ENCODE measurements at regions not wholly inside any gene's neighbourhood (a gene's known extent, or its start where the extent isn't known, plus 50 kb on each side); places are given as distances from the start of the nearest gene placed in this dataset.

- 49 to 66% methylated on average over 10 of the region's 10 CpGs for WGBS, 2 donors
- intact Hi-C loops (cut with DNase I; ENCODE audit: low total_unique reads), result no loop called here
- Histone ChIP-seq H3K27me3 (no peaks in the 10 kb centered on the region), H3K27ac (peak overlapping the region; percentile 56 to 80), H3K4me3 (no peak overlapping the region), H3K36me3 (ENCODE audit: low read depth, missing control alignments) (no peaks in the 10 kb centered on the region), H3K4me1 (peaks cover 29% of the 10 kb centered on the region), H3K9me3 (no peaks in the 10 kb centered on the region)
- no peak for DNase-seq
- TF ChIP-seq CTCF (IDR thresholded peaks at IDR 0.05), result no peak
- no peak for TF ChIP-seq POLR2A (IDR thresholded peaks at IDR 0.05)
Measured at GRCh38 chr20:43863821-43864544, 50.7 kb upstream of the TOX2 start.

- peak overlapping the region; percentile 56 to 80 for H3K27ac ChIP-seq
- H3K4me1 ChIP-seq, result peaks cover 29% of the 10 kb centered on the region
- H3K9me3 ChIP-seq, result no peaks in the 10 kb centered on the region
- H3K36me3 ChIP-seq (ENCODE audit: low read depth, missing control alignments), result no peaks in the 10 kb centered on the region
- intact Hi-C loops (cut with DNase I; ENCODE audit: low total_unique reads), result no loop called here
- 77 to 79% methylated on average over 12 of the region's 12 CpGs for WGBS, 2 donors
- H3K4me3 ChIP-seq, result no peak overlapping the region
- no peaks in the 10 kb centered on the region for H3K27me3 ChIP-seq
- TF ChIP-seq POLR2A (IDR thresholded peaks at IDR 0.05) (no peak), CTCF (IDR thresholded peaks at IDR 0.05) (no peak)
- DNase-seq, result no peak
Measured at GRCh38 chr20:43863330-43863729, 51.3 kb upstream of the TOX2 start.

- intact Hi-C loops (cut with DNase I; ENCODE audit: low total_unique reads), result no loop called here
- Histone ChIP-seq H3K4me1 (peaks cover 29% of the 10 kb centered on the region), H3K27me3 (no peaks in the 10 kb centered on the region), H3K4me3 (no peak overlapping the region), H3K27ac (peak overlapping the region; percentile 56 to 80), H3K9me3 (no peaks in the 10 kb centered on the region), H3K36me3 (ENCODE audit: low read depth, missing control alignments) (no peaks in the 10 kb centered on the region)
- TF ChIP-seq POLR2A (IDR thresholded peaks at IDR 0.05), result no peak
- no peak for TF ChIP-seq CTCF (IDR thresholded peaks at IDR 0.05)
- WGBS, 2 donors, result 44 to 69% methylated on average over 4 of the region's 4 CpGs
- DNase-seq, result no peak
Measured at GRCh38 chr20:43862438-43862837, 52.2 kb upstream of the TOX2 start.

- no peak for TF ChIP-seq CTCF (IDR thresholded peaks at IDR 0.05)
- TF ChIP-seq POLR2A (IDR thresholded peaks at IDR 0.05), result no peak
- no peak for DNase-seq
Measured at GRCh38 chr20:43859994-43860393, 54.7 kb upstream of the TOX2 start.

GRCh38 chr20:43857932-43858331, 56.7 kb upstream of the TOX2 start:
- TF ChIP-seq CTCF (IDR thresholded peaks at IDR 0.05), result no peak
- TF ChIP-seq POLR2A (IDR thresholded peaks at IDR 0.05), result no peak
- Histone ChIP-seq H3K4me3 (no peak overlapping the region), H3K36me3 (ENCODE audit: low read depth, missing control alignments) (no peaks in the 10 kb centered on the region), H3K27me3 (no peaks in the 10 kb centered on the region), H3K9me3 (no peaks in the 10 kb centered on the region), H3K27ac (no peak overlapping the region), H3K4me1 (peaks cover 1% of the 10 kb centered on the region)
- DNase-seq, result no peak
- intact Hi-C loops (cut with DNase I; ENCODE audit: low total_unique reads), result no loop called here
- WGBS, 2 donors, result 77 to 80% methylated on average over 1 of the region's 1 CpG

More at GRCh38 chr20:43859994-43860393, 54.7 kb upstream of the TOX2 start:
- Histone ChIP-seq H3K27me3 (no peaks in the 10 kb centered on the region), H3K27ac (no peak overlapping the region), H3K4me3 (no peak overlapping the region), H3K36me3 (ENCODE audit: low read depth, missing control alignments) (no peaks in the 10 kb centered on the region), H3K4me1 (peaks cover 20% of the 10 kb centered on the region), H3K9me3 (no peaks in the 10 kb centered on the region)
- 88 to 89% methylated on average over 1 of the region's 1 CpG for WGBS, 2 donors
- intact Hi-C loops (cut with DNase I; ENCODE audit: low total_unique reads), result no loop called here

Measured in testis (tissue), 2 donors.